Astrocyte (in vitro differentiated cells and primary cell): ENCODE measurements at regions not wholly inside any gene's neighbourhood (a gene's known extent, or its start where the extent isn't known, plus 50 kb on each side); places are given as distances from the start of the nearest gene placed in this dataset.

Source experiments
- CTCF ChIP-seq: IDR thresholded peaks from 2 replicates; pipeline ENCODE4 v1.5.1; 2011; ENCODE audit warnings: low read depth, mild to moderate bottlenecking, inconsistent platforms, low read length, moderate library complexity; ENCODE audit not compliant: insufficient read depth
- EZH2 ChIP-seq: IDR thresholded peaks from 2 replicates; pipeline ENCODE4 v1.6.1; 2012; ENCODE audit warnings: mild to moderate bottlenecking, low read length, inconsistent platforms; ENCODE audit not compliant: insufficient read depth

GRCh38 chr1:220331318-220331717, 59.1 kb upstream of the RAB3GAP2 start:
- no peak for TF ChIP-seq CTCF
- no peak for TF ChIP-seq EZH2
